Activated T-cell treated with anti-CD3 and anti-CD28 coated beads, Interleukin-2, amount 50 U/mL, for 72 hours (primary cell): ENCODE measurements at regions not wholly inside any gene's neighbourhood (a gene's known extent, or its start where the extent isn't known, plus 50 kb on each side); places are given as distances from the start of the nearest gene placed in this dataset.
"Not testable (repeated sequence)": the region's sequence is repeated elsewhere in the genome, so short reads cannot be mapped to it uniquely, and the experiment has no call there.

Source experiments
- ATAC-seq, 2 donors: fragments of 150-1000 bp; cut with Tn5 transposase; replicated peaks in 1 of 2; 2 replicates each; pipeline ENCODE4 v1.10.0; 2021; ENCODE audit warnings: moderate library complexity in 2 of 2, mild to moderate bottlenecking in 1 of 2
- DNase-seq, 2 donors: peaks; one replicate each; pipeline ENCODE4 v3.0.0; 2021 to 2022; ENCODE audit warnings: mixed read lengths in 1 of 2
- H3K27ac Mint-ChIP-seq: one replicate; pipeline ENCODE4 v1.8.0; 2022; ENCODE audit warnings: mild to moderate bottlenecking, moderate library complexity, mixed read lengths
- H3K27me3 Mint-ChIP-seq: one replicate; pipeline ENCODE4 v1.8.0; 2022; ENCODE audit warnings: low read depth, mixed read lengths
- H3K36me3 Mint-ChIP-seq, 2 donors: one replicate each; pipeline ENCODE4 v1.8.0; 2022; ENCODE audit warnings: mixed read lengths in 2 of 2, mild to moderate bottlenecking in 1 of 2; ENCODE audit not compliant: insufficient read depth in 2 of 2
- H3K4me1 Mint-ChIP-seq: one replicate; pipeline ENCODE4 v1.8.0; 2022; ENCODE audit warnings: low read depth, mixed read lengths
- H3K4me3 Mint-ChIP-seq, 2 donors: one replicate each; pipeline ENCODE4 v1.8.0; 2022; ENCODE audit warnings: mild to moderate bottlenecking in 2 of 2, mixed read lengths in 2 of 2, moderate library complexity in 2 of 2
- H3K9me3 Mint-ChIP-seq, 2 donors: one replicate each; pipeline ENCODE4 v1.8.0; 2022; ENCODE audit warnings: mixed read lengths in 2 of 2

DNA sequence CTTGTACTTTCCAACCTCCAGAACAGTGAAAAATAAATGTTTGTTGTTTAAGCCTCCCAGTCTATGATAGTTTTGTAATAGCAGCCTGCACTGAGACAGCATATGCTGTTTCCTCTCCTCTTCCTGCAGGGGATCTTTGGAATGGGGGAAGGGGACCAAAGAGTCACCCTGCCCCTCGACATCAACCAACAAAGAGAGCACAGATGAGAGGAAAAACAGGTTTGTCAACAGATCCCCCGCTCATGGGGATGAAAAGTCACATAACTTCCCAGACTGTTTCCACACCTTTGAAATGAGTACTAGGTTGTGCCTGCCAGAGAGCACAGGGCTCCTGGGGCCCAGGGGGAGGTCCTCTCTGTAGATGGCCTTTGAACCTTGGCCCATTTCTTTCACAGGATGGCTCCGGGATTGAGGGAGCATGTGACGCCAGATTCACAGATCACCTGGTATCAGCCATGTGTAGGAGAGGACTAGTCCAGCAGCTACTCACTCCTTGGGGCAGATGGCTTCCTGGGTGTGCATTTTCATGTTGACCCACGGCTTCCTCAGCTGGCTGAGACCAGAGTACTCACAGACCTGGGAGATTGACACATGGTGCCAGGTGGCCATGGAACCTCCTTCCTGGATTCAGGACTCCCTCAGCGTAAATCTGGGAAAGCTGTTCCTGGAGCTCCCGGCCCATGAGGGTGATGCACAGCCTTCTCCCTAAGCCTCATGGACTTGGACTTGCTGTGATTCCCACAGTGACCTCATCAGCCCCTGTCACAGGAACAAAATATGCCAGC lies 125.6 kb downstream of the CXCL12 start:
- Mint-ChIP-seq H3K4me3 (no peak overlapping the region), H3K4me1 (no peaks in the 10 kb centered on the region), H3K9me3 (peaks cover 0 to under 1% of the 10 kb centered on the region in 2 donors), H3K27ac (no peak overlapping the region), H3K27me3 (peaks cover 3% of the 10 kb centered on the region), H3K36me3 (no peaks in the 10 kb centered on the region)
- no peak for ATAC-seq
- no peak for DNase-seq

GRCh38 chr10:44258460-44259089 lies 126.3 kb downstream of the CXCL12 start:
- Mint-ChIP-seq H3K9me3 (no peaks in the 10 kb centered on the region), H3K4me3 (no peak overlapping the region), H3K36me3 (no peaks in the 10 kb centered on the region), H3K27me3 (no peaks in the 10 kb centered on the region), H3K27ac (no peak overlapping the region), H3K4me1 (no peaks in the 10 kb centered on the region)
- ATAC-seq (no peak), DNase-seq (no peak)

DNA sequence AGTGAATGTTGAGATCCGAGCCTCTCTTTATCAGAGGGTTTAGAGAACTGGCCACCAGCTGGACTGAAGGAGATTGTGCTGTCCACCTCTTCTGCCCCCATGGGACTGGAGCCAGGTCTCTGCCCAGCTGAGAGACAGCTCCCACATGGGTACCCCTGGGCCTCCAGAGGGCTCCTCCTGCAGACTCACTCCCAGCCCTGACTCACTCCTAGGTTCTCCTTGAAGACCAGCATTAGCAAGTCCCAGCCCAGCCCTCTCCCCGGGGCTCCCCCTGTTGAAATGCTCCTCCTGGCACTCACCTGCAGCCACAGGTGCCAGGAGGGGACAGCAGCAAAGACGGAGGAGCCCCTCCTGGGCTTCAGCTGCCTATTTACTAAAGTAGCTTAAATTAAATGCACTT lies 126.9 kb downstream of the CXCL12 start:
- Mint-ChIP-seq H3K4me3 (no peak overlapping the region), H3K9me3 (no peaks in the 10 kb centered on the region), H3K27ac (no peak overlapping the region), H3K36me3 (no peaks in the 10 kb centered on the region), H3K4me1 (no peaks in the 10 kb centered on the region), H3K27me3 (no peaks in the 10 kb centered on the region)
- no peak for ATAC-seq
- no peak for DNase-seq

- peaks cover 2% of the 10 kb centered on the region in 2 donors for H3K9me3 Mint-ChIP-seq
- H3K27me3 Mint-ChIP-seq = no peaks in the 10 kb centered on the region
These were observed 131.0 kb downstream of the CXCL12 start for GRCh38 chr10:44253769-44254462.

DNA sequence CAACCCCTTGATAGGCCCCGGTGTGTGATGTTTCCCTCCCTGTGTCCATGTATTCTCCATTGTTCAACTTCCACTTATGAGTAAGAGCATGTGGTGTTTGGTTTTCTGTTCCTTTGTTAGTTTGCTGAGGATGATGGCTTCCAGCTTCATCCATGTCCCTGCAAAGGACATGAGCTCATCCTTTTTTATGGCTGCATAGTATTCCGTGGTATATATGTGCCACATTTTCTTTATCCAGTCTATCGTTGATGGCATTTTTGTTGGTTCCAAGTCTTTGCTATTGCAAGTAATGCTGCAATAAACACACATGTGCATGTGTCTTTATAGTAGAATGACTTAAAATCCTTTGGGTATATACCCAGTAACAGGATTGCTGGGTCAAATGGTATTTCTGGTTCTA lies 132.3 kb downstream of the CXCL12 start:
- not testable (repeated sequence) for H3K27me3 Mint-ChIP-seq

More at GRCh38 chr10:44253769-44254462, 131.0 kb downstream of the CXCL12 start:
- no peaks in the 10 kb centered on the region for H3K36me3 Mint-ChIP-seq
- ATAC-seq (no peak), DNase-seq (no peak)
- no peak overlapping the region for H3K4me3 Mint-ChIP-seq
- no peak overlapping the region for H3K27ac Mint-ChIP-seq
- H3K4me1 Mint-ChIP-seq = no peaks in the 10 kb centered on the region

GRCh38 chr10:44249933-44250332 lies 135.0 kb downstream of the CXCL12 start:
- not testable (repeated sequence) for ATAC-seq

More for the DNA sequence above, 132.3 kb downstream of the CXCL12 start:
- H3K9me3 Mint-ChIP-seq, H3K36me3 Mint-ChIP-seq, H3K27ac Mint-ChIP-seq, ATAC-seq, H3K4me3 Mint-ChIP-seq, H3K4me1 Mint-ChIP-seq, DNase-seq: not testable (repeated sequence)

GRCh38 chr10:44249490-44249889 lies 135.4 kb downstream of the CXCL12 start:
- H3K9me3 Mint-ChIP-seq = peaks cover 5 to 7% of the 10 kb centered on the region in 2 donors
- DNase-seq = no peak
- no peaks in the 10 kb centered on the region for H3K4me1 Mint-ChIP-seq
- no peaks in the 10 kb centered on the region for H3K36me3 Mint-ChIP-seq
- ATAC-seq = no peak
- no peak overlapping the region for H3K4me3 Mint-ChIP-seq
- no peaks in the 10 kb centered on the region for H3K27me3 Mint-ChIP-seq
- no peak overlapping the region for H3K27ac Mint-ChIP-seq

More at GRCh38 chr10:44249933-44250332, 135.0 kb downstream of the CXCL12 start:
- not testable (repeated sequence) for H3K36me3 Mint-ChIP-seq, H3K9me3 Mint-ChIP-seq, DNase-seq, H3K4me1 Mint-ChIP-seq, H3K4me3 Mint-ChIP-seq, H3K27me3 Mint-ChIP-seq, H3K27ac Mint-ChIP-seq

- not testable (repeated sequence) for H3K4me1 Mint-ChIP-seq, H3K36me3 Mint-ChIP-seq, ATAC-seq, DNase-seq, H3K27me3 Mint-ChIP-seq, H3K4me3 Mint-ChIP-seq, H3K27ac Mint-ChIP-seq
- H3K9me3 Mint-ChIP-seq = peaks cover 9 to 11% of the 10 kb centered on the region in 2 donors
These were observed 138.2 kb downstream of the CXCL12 start for GRCh38 chr10:44246700-44247099.

GRCh38 chr10:44246287-44246686 lies 138.6 kb downstream of the CXCL12 start:
- H3K36me3 Mint-ChIP-seq, H3K4me3 Mint-ChIP-seq, ATAC-seq, H3K4me1 Mint-ChIP-seq, H3K27ac Mint-ChIP-seq, H3K27me3 Mint-ChIP-seq, DNase-seq: not testable (repeated sequence)
- H3K9me3 Mint-ChIP-seq = peaks cover 9 to 11% of the 10 kb centered on the region in 2 donors

DNA sequence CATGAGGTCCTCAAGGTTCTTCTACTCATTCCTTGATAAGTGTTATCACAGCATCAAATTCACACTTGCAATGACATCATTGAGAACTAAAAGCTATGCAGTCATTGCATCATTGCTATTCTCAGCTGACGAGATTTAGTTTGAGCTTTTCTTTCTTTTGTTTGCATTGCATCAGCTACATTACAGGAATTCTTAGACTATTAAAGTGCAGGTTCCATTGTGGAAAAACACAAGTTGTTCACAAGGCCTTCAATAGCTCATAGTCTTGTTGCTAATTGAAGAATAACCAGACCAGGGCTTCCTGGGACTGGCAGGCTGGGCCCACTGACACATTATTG lies 139.3 kb downstream of the CXCL12 start:
- peaks cover 9 to 11% of the 10 kb centered on the region in 2 donors for H3K9me3 Mint-ChIP-seq
- no peaks in the 10 kb centered on the region for H3K27me3 Mint-ChIP-seq
- no peak overlapping the region for H3K4me3 Mint-ChIP-seq
- H3K4me1 Mint-ChIP-seq = peaks cover 4% of the 10 kb centered on the region
- DNase-seq (no peak), ATAC-seq (no peak)
- H3K27ac Mint-ChIP-seq = no peak overlapping the region
- peaks cover 2 to 3% of the 10 kb centered on the region in 2 donors for H3K36me3 Mint-ChIP-seq

GRCh38 chr10:44244745-44245600 lies 139.9 kb downstream of the CXCL12 start:
- H3K4me1 Mint-ChIP-seq = peaks cover 4% of the 10 kb centered on the region
- H3K4me3 Mint-ChIP-seq = no peak overlapping the region
- peaks cover 2 to 3% of the 10 kb centered on the region in 2 donors for H3K36me3 Mint-ChIP-seq
- ATAC-seq = peak in 1 of 2 donors; percentile 39
- no peak overlapping the region for H3K27ac Mint-ChIP-seq
- no peaks in the 10 kb centered on the region for H3K27me3 Mint-ChIP-seq
- peaks cover 9 to 11% of the 10 kb centered on the region in 2 donors for H3K9me3 Mint-ChIP-seq
- no peak for DNase-seq

DNA sequence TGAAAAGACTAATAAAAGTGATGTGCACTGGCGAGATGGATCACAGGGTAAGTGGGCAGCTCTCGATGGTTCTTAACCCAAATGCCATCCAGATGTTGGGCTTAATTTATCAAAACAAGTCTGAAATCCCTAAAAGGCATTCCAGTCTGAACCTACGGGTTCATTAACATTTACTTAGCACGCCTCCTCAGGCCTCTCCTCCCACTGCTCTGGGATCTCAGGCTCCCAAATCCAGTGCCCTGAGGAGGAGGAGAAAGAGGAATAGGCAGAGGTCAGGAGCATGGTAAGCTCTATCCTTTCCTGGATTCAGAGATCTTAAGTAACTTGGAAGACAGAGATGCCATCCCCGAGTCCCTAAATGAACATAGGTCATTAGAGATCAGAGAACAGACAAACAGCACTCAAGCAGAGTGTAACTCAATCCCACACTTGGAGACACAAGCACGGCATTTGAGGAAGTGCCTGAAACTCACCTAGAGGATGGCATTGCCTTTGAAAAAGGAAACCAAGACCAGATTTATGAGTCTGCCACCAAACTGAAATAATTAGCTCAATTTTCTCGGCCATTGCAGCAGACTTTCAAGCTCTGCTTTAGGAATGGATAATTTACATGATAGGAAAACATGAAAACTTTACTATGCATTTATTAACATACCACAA lies 140.9 kb downstream of the CXCL12 start:
- Mint-ChIP-seq H3K36me3 (peaks cover 2 to 3% of the 10 kb centered on the region in 2 donors), H3K4me3 (no peak overlapping the region), H3K27me3 (no peaks in the 10 kb centered on the region), H3K4me1 (peaks cover 4% of the 10 kb centered on the region), H3K9me3 (peaks cover 7 to 9% of the 10 kb centered on the region in 2 donors), H3K27ac (no peak overlapping the region)
- DNase-seq (no peak), ATAC-seq (no peak)
